ENCODE measurements at regions not wholly inside any gene's neighbourhood (a gene's known extent, or its start where the extent isn't known, plus 50 kb on each side); places are given as distances from the start of the nearest gene placed in this dataset.

DNA sequence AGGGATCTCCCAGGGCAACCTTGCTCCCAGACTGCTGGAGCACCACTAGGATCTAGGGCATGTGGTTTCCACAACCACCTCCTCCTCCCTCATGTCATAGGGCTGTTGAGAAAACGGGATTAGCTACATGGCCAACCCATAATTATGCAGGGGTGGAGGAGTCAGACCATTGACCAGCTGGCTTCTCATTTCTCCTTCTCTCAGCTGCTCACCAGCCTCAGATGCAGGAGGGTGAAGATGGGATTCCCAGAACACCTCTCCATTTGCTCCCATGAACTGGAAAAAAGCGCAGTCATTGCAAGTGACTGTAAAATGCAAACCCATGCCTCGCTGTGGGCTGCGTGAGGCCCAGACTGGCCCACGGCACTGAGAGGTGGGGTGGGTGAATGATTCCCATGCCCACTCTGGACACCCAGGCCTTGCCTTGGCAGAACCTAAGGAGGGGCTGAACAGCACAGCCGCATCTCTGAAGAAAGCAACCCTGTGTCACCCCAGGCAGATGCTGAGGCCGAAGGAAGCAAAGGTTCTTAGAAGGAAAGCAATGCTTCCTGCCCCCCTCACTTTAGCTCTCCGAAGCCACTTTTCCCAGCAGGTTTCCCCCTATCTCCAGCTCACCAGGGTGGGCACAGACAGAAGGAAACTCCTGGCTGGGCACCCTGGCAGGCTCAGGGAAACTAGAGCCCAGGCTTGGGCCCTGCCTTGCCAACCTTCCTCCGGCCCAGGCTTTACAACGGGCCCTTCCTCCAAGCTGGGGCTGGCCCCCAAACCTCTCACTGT lies 69.6 kb upstream of the RTN4 start:
- POLR2A ChIA-PET: interaction anchor here (1.5 kb wide), 2 partner anchors 70 kb away, joined by 5 to 8 read pairs; partner anchors contain the start of gene RTN4
- no peak overlapping the region for H3K27ac ChIP-seq (ENCODE audit: extremely low read depth, low read depth, low read length)
- no peaks in the 10 kb centered on the region for H3K9me3 ChIP-seq (ENCODE audit: control insufficient read depth, insufficient read depth, low read depth, low read length)
- H3K4me3 ChIP-seq (ENCODE audit: low read depth, low read length): no peak overlapping the region
- CTCF ChIA-PET: interaction anchor here (0.6 to 1.6 kb wide), 5 partner anchors 46 to 282 kb away, joined by 3 to 8 read pairs (median 3); no protein-coding TSS in a partner anchor
- peaks cover 7% of the 10 kb centered on the region; the same call in 1 of the 2 replicates for H3K4me1 ChIP-seq (ENCODE audit: control insufficient read depth, insufficient read depth, low read length)
- no peaks in the 10 kb centered on the region for H3K36me3 ChIP-seq (ENCODE audit: control insufficient read depth in 2 of 2, insufficient read depth in 1 of 2, low read length in 2 of 2)
- no peak for TF ChIP-seq HOXA7 (CRISPR knock-in tag; IDR thresholded peaks at IDR 0.05; ENCODE audit: borderline replicate concordance)
- peak; percentile 29; the same call in 1 of the 2 replicates for TF ChIP-seq ZNF341 (tag by site-specific recombination; IDR thresholded peaks at IDR 0.05; ENCODE audit: low read depth)
- TF ChIP-seq ZBTB17 (tag by site-specific recombination; IDR thresholded peaks at IDR 0.05): no peak
- TF ChIP-seq ZNF544 (tag by site-specific recombination; IDR thresholded peaks at IDR 0.05): no peak
- TF ChIP-seq ZNF791 (tag by site-specific recombination; IDR thresholded peaks at IDR 0.05): no peak
- TF ChIP-seq ZNF138 (tag by site-specific recombination; IDR thresholded peaks at IDR 0.05; ENCODE audit: borderline replicate concordance): no peak
- TF ChIP-seq PRDM10 (tag by site-specific recombination; IDR thresholded peaks at IDR 0.05): peak; percentile 85
- no peak for TF ChIP-seq ZNF473 (tag by site-specific recombination; IDR thresholded peaks at IDR 0.05)
- no peak for TF ChIP-seq ZNF510 (tag by site-specific recombination; IDR thresholded peaks at IDR 0.05; ENCODE audit: insufficient replicate concordance)
- no peak for TF ChIP-seq ZNF121 (tag by site-specific recombination; IDR thresholded peaks at IDR 0.05)
- TF ChIP-seq ZNF843 (tag by site-specific recombination; IDR thresholded peaks at IDR 0.05): no peak
- TF ChIP-seq ZNF639 (tag by site-specific recombination; IDR thresholded peaks at IDR 0.05): no peak
- TF ChIP-seq ZEB2 (tag by site-specific recombination; IDR thresholded peaks at IDR 0.05): no peak
- TF ChIP-seq, protein P1, sequence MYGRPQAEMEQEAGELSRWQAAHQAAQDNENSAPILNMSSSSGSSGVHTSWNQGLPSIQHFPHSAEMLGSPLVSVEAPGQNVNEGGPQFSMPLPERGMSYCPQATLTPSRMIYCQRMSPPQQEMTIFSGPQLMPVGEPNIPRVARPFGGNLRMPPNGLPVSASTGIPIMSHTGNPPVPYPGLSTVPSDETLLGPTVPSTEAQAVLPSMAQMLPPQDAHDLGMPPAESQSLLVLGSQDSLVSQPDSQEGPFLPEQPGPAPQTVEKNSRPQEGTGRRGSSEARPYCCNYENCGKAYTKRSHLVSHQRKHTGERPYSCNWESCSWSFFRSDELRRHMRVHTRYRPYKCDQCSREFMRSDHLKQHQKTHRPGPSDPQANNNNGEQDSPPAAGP (tag by site-specific recombination; IDR thresholded peaks at IDR 0.05): no peak
- TF ChIP-seq, protein P2, sequence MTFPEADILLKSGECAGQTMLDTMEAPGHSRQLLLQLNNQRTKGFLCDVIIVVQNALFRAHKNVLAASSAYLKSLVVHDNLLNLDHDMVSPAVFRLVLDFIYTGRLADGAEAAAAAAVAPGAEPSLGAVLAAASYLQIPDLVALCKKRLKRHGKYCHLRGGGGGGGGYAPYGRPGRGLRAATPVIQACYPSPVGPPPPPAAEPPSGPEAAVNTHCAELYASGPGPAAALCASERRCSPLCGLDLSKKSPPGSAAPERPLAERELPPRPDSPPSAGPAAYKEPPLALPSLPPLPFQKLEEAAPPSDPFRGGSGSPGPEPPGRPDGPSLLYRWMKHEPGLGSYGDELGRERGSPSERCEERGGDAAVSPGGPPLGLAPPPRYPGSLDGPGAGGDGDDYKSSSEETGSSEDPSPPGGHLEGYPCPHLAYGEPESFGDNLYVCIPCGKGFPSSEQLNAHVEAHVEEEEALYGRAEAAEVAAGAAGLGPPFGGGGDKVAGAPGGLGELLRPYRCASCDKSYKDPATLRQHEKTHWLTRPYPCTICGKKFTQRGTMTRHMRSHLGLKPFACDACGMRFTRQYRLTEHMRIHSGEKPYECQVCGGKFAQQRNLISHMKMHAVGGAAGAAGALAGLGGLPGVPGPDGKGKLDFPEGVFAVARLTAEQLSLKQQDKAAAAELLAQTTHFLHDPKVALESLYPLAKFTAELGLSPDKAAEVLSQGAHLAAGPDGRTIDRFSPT (tag by site-specific recombination; IDR thresholded peaks at IDR 0.05): no peak
- no peak for TF ChIP-seq ZNF629 (tag by site-specific recombination; IDR thresholded peaks at IDR 0.05)
- TF ChIP-seq ZNF19 (tag by site-specific recombination; IDR thresholded peaks at IDR 0.05; ENCODE audit: low read depth): no peak
- TF ChIP-seq ZNF626 (tag by site-specific recombination; IDR thresholded peaks at IDR 0.05): no peak
- TF ChIP-seq ZNF514 (tag by site-specific recombination; IDR thresholded peaks at IDR 0.05): no peak
- TF ChIP-seq TSHZ1 (tag by site-specific recombination; IDR thresholded peaks at IDR 0.05; ENCODE audit: borderline replicate concordance): no peak
- TF ChIP-seq EGR2 (tag by site-specific recombination; IDR thresholded peaks at IDR 0.05; ENCODE audit: low read depth): peak; percentile 14; the same call in 1 of the 2 replicates
- TF ChIP-seq ZSCAN30 (tag by site-specific recombination; IDR thresholded peaks at IDR 0.05): no peak
- TF ChIP-seq ZNF302 (tag by site-specific recombination; IDR thresholded peaks at IDR 0.05; ENCODE audit: low read depth): no peak
- TF ChIP-seq ZNF768 (tag by site-specific recombination; IDR thresholded peaks at IDR 0.05): no peak
- TF ChIP-seq GFI1B (tag by site-specific recombination; IDR thresholded peaks at IDR 0.05): no peak
- TF ChIP-seq ZNF776 (tag by site-specific recombination; IDR thresholded peaks at IDR 0.05; ENCODE audit: borderline replicate concordance): no peak

All from HEK293 (cell line).